ENCODE measurements at regions not wholly inside any gene's neighbourhood (a gene's known extent, or its start where the extent isn't known, plus 50 kb on each side); places are given as distances from the start of the nearest gene placed in this dataset.

DNA sequence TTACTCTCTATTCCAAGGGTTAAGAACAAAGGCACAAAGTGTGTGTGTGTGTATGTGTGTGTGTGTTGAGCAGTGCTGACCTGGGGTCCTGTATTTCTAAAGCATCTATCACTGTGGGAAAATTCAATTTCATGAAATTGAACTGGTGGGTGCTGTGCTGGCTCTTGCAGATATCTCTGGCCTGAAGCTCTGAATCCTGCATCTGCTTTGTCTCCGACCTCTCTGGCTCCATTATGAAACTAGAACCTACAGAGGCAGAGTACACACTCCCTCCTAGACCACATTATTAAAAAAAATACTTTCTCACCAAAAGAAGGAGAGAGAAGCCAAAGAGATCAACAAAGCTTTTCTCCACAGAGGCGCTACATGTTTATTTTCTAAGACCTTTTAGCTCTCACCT is 88.4 kb upstream of the PDE4B start:
- Mint-ChIP-seq H3K27ac (no peak overlapping the region), H3K4me1 (peaks cover 6% of the 10 kb centered on the region), H3K27me3 (ENCODE audit: insufficient read depth, low read depth, poor library complexity) (no peaks in the 10 kb centered on the region), H3K36me3 (ENCODE audit: low read depth) (no peaks in the 10 kb centered on the region), H3K4me3 (no peak overlapping the region), H3K9me3 (no peaks in the 10 kb centered on the region)
- ATAC-seq (no peak), DNase-seq (ENCODE audit: low spot score) (no peak)
- Histone ChIP-seq H2AFZ (peak overlapping the region; percentile 29; the same call in 1 of the 2 replicates), H3K4me1 (ENCODE audit: insufficient read depth) (no peaks in the 10 kb centered on the region), H3K4me2 (no peak overlapping the region), H3F3A (replicated peaks; ENCODE audit: low read depth) (no peaks in the 10 kb centered on the region), H3K4me3 (no peak overlapping the region), H3K36me3 (ENCODE audit: insufficient read depth) (no peaks in the 10 kb centered on the region), H3K27me3 (ENCODE audit: insufficient read depth) (no peaks in the 10 kb centered on the region), H3K79me2 (replicated peaks; ENCODE audit: insufficient read depth) (no peaks in the 10 kb centered on the region), H3K27ac (ENCODE audit: low read depth) (no peak overlapping the region), H4K20me1 (replicated peaks; ENCODE audit: insufficient read depth) (no peaks in the 10 kb centered on the region), H3K9me2 (ENCODE audit: insufficient read depth) (0 out of 2 replicates have a peak, but pooled peaks cover 8% of the 10 kb centered on the region)
- TF ChIP-seq JUNB (IDR thresholded peaks at IDR 0.05; ENCODE audit: unreplicated experiment) (no peak), ETS1 (IDR thresholded peaks at IDR 0.05) (no peak), CREB1 (CRISPR knock-in tag; IDR thresholded peaks at IDR 0.05; ENCODE audit: low read depth) (no peak), POLR2AphosphoS5 (IDR thresholded peaks at IDR 0.05; ENCODE audit: low read depth) (no peak), CTCF (conservative IDR thresholded peaks at IDR 0.05; ENCODE audit: low read depth in 2 of 2) (no peak), EZH2phosphoT487 (IDR thresholded peaks at IDR 0.05; ENCODE audit: unreplicated experiment) (no peak), ZNF114 (CRISPR knock-in tag; IDR thresholded peaks at IDR 0.05) (no peak), STAT1 (IDR thresholded peaks at IDR 0.05; ENCODE audit: unreplicated experiment) (no peak), REST (IDR thresholded peaks at IDR 0.05; ENCODE audit: unreplicated experiment) (no peak), NANOG (IDR thresholded peaks at IDR 0.05; ENCODE audit: borderline replicate concordance) (no peak), ZNF331 (CRISPR knock-in tag; IDR thresholded peaks at IDR 0.05; ENCODE audit: low read depth) (no peak), EZH2 (IDR thresholded peaks at IDR 0.05; ENCODE audit: low read depth, unreplicated experiment) (no peak)
- TF ChIP-seq, protein P1, sequence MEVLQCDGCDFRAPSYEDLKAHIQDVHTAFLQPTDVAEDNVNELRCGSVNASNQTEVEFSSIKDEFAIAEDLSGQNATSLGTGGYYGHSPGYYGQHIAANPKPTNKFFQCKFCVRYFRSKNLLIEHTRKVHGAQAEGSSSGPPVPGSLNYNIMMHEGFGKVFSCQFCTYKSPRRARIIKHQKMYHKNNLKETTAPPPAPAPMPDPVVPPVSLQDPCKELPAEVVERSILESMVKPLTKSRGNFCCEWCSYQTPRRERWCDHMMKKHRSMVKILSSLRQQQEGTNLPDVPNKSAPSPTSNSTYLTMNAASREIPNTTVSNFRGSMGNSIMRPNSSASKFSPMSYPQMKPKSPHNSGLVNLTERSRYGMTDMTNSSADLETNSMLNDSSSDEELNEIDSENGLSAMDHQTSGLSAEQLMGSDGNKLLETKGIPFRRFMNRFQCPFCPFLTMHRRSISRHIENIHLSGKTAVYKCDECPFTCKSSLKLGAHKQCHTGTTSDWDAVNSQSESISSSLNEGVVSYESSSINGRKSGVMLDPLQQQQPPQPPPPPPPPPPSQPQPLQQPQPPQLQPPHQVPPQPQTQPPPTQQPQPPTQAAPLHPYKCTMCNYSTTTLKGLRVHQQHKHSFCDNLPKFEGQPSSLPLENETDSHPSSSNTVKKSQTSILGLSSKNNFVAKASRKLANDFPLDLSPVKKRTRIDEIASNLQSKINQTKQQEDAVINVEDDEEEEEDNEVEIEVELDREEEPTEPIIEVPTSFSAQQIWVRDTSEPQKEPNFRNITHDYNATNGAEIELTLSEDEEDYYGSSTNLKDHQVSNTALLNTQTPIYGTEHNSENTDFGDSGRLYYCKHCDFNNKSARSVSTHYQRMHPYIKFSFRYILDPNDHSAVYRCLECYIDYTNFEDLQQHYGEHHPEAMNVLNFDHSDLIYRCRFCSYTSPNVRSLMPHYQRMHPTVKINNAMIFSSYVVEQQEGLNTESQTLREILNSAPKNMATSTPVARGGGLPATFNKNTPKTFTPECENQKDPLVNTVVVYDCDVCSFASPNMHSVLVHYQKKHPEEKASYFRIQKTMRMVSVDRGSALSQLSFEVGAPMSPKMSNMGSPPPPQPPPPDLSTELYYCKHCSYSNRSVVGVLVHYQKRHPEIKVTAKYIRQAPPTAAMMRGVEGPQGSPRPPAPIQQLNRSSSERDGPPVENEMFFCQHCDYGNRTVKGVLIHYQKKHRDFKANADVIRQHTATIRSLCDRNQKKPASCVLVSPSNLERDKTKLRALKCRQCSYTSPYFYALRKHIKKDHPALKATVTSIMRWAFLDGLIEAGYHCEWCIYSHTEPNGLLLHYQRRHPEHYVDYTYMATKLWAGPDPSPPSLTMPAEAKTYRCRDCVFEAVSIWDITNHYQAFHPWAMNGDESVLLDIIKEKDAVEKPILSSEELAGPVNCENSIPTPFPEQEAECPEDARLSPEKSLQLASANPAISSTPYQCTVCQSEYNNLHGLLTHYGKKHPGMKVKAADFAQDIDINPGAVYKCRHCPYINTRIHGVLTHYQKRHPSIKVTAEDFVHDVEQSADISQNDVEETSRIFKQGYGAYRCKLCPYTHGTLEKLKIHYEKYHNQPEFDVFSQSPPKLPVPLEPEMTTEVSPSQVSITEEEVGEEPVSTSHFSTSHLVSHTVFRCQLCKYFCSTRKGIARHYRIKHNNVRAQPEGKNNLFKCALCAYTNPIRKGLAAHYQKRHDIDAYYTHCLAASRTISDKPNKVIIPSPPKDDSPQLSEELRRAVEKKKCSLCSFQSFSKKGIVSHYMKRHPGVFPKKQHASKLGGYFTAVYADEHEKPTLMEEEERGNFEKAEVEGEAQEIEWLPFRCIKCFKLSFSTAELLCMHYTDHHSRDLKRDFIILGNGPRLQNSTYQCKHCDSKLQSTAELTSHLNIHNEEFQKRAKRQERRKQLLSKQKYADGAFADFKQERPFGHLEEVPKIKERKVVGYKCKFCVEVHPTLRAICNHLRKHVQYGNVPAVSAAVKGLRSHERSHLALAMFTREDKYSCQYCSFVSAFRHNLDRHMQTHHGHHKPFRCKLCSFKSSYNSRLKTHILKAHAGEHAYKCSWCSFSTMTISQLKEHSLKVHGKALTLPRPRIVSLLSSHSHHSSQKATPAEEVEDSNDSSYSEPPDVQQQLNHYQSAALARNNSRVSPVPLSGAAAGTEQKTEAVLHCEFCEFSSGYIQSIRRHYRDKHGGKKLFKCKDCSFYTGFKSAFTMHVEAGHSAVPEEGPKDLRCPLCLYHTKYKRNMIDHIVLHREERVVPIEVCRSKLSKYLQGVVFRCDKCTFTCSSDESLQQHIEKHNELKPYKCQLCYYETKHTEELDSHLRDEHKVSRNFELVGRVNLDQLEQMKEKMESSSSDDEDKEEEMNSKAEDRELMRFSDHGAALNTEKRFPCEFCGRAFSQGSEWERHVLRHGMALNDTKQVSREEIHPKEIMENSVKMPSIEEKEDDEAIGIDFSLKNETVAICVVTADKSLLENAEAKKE (CRISPR knock-in tag; IDR thresholded peaks at IDR 0.05) = no peak
